ENCODE measurements at regions not wholly inside any gene's neighbourhood (a gene's known extent, or its start where the extent isn't known, plus 50 kb on each side); places are given as distances from the start of the nearest gene placed in this dataset.

- Histone ChIP-seq H3K4me3 (ENCODE audit: low read depth, low read length) (no peak overlapping the region), H3K36me3 (no peaks in the 10 kb centered on the region), H3K27me3 (no peaks in the 10 kb centered on the region), H3K4me1 (no peaks in the 10 kb centered on the region), H3K9me3 (no peaks in the 10 kb centered on the region)
- TF ChIP-seq CTCF (IDR thresholded peaks at IDR 0.05; ENCODE audit: low read depth, low read length), result no peak
- no peak for DNase-seq
These were observed 107.6 kb upstream of the FAM9B start for GRCh38 chrX:9141496-9141895.

- DNase-seq, result no peak
- TF ChIP-seq CTCF (IDR thresholded peaks at IDR 0.05; ENCODE audit: low read depth, low read length), result no peak
- Histone ChIP-seq H3K4me3 (ENCODE audit: low read depth, low read length) (no peak overlapping the region), H3K4me1 (no peaks in the 10 kb centered on the region), H3K36me3 (no peaks in the 10 kb centered on the region), H3K27me3 (no peaks in the 10 kb centered on the region), H3K9me3 (no peaks in the 10 kb centered on the region)
These were observed 110.8 kb upstream of the FAM9B start for GRCh38 chrX:9144701-9145241.

- DNase-seq, result no peak
- no peaks in the 10 kb centered on the region for H3K4me1 ChIP-seq
- no peak for TF ChIP-seq CTCF (IDR thresholded peaks at IDR 0.05; ENCODE audit: low read depth, low read length)
- no peaks in the 10 kb centered on the region for H3K36me3 ChIP-seq
- H3K27me3 ChIP-seq, result no peaks in the 10 kb centered on the region
- H3K4me3 ChIP-seq (ENCODE audit: low read depth, low read length), result no peak overlapping the region
- H3K9me3 ChIP-seq, result no peaks in the 10 kb centered on the region
These were observed 112.7 kb upstream of the FAM9B start for GRCh38 chrX:9146657-9147056.

- H3K4me3 ChIP-seq (ENCODE audit: low read depth, low read length), result no peak overlapping the region
- H3K4me1 ChIP-seq, result no peaks in the 10 kb centered on the region
- no peaks in the 10 kb centered on the region for H3K9me3 ChIP-seq
- no peaks in the 10 kb centered on the region for H3K27me3 ChIP-seq
- no peaks in the 10 kb centered on the region for H3K36me3 ChIP-seq
- no peak for TF ChIP-seq CTCF (IDR thresholded peaks at IDR 0.05; ENCODE audit: low read depth, low read length)
- no peak for DNase-seq
These were observed 113.2 kb upstream of the FAM9B start for GRCh38 chrX:9147086-9147485.

- H3K9me3 ChIP-seq, result no peaks in the 10 kb centered on the region
- H3K27me3 ChIP-seq, result no peaks in the 10 kb centered on the region
- no peak for DNase-seq
- TF ChIP-seq CTCF (IDR thresholded peaks at IDR 0.05; ENCODE audit: low read depth, low read length), result no peak
- no peak overlapping the region for H3K4me3 ChIP-seq (ENCODE audit: low read depth, low read length)
- no peaks in the 10 kb centered on the region for H3K36me3 ChIP-seq
- no peaks in the 10 kb centered on the region for H3K4me1 ChIP-seq
These were observed 113.8 kb upstream of the FAM9B start for GRCh38 chrX:9147726-9148125.

- no peak for TF ChIP-seq CTCF (IDR thresholded peaks at IDR 0.05; ENCODE audit: low read depth, low read length)
- H3K27me3 ChIP-seq, result no peaks in the 10 kb centered on the region
- no peaks in the 10 kb centered on the region for H3K36me3 ChIP-seq
- no peak overlapping the region for H3K4me3 ChIP-seq (ENCODE audit: low read depth, low read length)
- no peaks in the 10 kb centered on the region for H3K4me1 ChIP-seq
- no peaks in the 10 kb centered on the region for H3K9me3 ChIP-seq
- DNase-seq, result no peak
These were observed 114.9 kb upstream of the FAM9B start for GRCh38 chrX:9148615-9149399.
